ENCODE measurements at regions not wholly inside any gene's neighbourhood (a gene's known extent, or its start where the extent isn't known, plus 50 kb on each side); places are given as distances from the start of the nearest gene placed in this dataset.

DNA sequence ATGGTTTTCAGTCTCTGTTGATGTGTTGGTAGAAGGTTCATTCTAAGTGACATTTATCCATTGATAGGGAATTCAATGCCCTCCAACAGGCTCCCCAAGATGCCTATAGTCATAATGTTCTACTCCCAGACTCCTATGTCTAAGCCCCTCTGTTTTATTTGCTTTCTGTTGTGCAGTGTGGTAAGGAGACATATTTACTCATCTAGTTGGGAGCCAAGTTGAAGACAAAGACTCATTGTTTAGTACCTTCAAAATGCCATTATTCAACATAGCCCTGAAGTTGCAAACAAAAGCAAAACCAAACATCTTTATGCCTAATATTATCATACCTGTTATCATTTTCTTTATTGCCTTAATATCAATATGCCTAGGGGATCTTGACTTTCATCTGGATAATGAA, 302.1 kb downstream of the RMST start:
- H2AFZ ChIP-seq (ENCODE audit: control insufficient read depth, low read depth, low read length): no peak overlapping the region
- no peak overlapping the region for H3K27ac ChIP-seq (ENCODE audit: control insufficient read depth, insufficient read depth)
- H3K4me1 ChIP-seq (ENCODE audit: control insufficient read depth, insufficient read depth, low read length): no peaks in the 10 kb centered on the region
- ATAC-seq (no peak), FAIRE-seq (no peak), DNase-seq (ENCODE audit: low read depth, low spot score) (no peak)
- H3K4me3 ChIP-seq: no peak overlapping the region
- POLR2A ChIA-PET: no interaction called here
- SMC1A ChIA-PET (ENCODE audit: uncharacterized antibody, unreplicated experiment): no interaction called here
- intact Hi-C loops (cut with micrococcal nuclease; ENCODE audit: unreplicated experiment): no loop called here
- H3K4me2 ChIP-seq (ENCODE audit: control insufficient read depth, insufficient read depth): no peak overlapping the region
- H4K20me1 ChIP-seq (ENCODE audit: control insufficient read depth, insufficient read depth): no peaks in the 10 kb centered on the region
- H3K9ac ChIP-seq (ENCODE audit: control insufficient read depth, insufficient read depth, low read length): no peak overlapping the region
- RAD21 ChIA-PET (ENCODE audit: unreplicated experiment): no interaction called here
- CTCF ChIA-PET: no interaction called here
- no peaks in the 10 kb centered on the region for H3K27me3 ChIP-seq (replicated peaks in 1 of 2; ENCODE audit: control insufficient read depth in 2 of 2, insufficient read depth in 2 of 2, low read length in 1 of 2)
- in situ Hi-C loops (cut with MboI): no loop called here
- BruUV-seq (replicated peaks): no TSS peak
- no peaks in the 10 kb centered on the region for H3K79me2 ChIP-seq (ENCODE audit: control insufficient read depth, insufficient read depth, low read length)
- H3K9me3 ChIP-seq (replicated peaks; ENCODE audit: control insufficient read depth, insufficient read depth, low read length): no peaks in the 10 kb centered on the region
- TF ChIP-seq MYC (IDR thresholded peaks at IDR 0.05; ENCODE audit: insufficient read depth, insufficient read length, insufficient replicate concordance, low read length, severe bottlenecking) (no peak), RFX5 (IDR thresholded peaks at IDR 0.05; ENCODE audit: low read depth, low read length) (no peak), CBX5 (IDR thresholded peaks at IDR 0.05; ENCODE audit: low read depth) (no peak), ZNF217 (IDR thresholded peaks at IDR 0.05) (no peak), TBL1XR1 (IDR thresholded peaks at IDR 0.05; ENCODE audit: low read depth, low read length) (no peak), CBX3 (IDR thresholded peaks at IDR 0.05; ENCODE audit: borderline replicate concordance, low read depth) (no peak), PML (IDR thresholded peaks at IDR 0.05; ENCODE audit: low read length) (no peak), MEF2B (IDR thresholded peaks at IDR 0.05; ENCODE audit: partially characterized antibody, poor library complexity, severe bottlenecking) (no peak), FOXM1 (IDR thresholded peaks at IDR 0.05; ENCODE audit: low read depth, low read length) (no peak), BMI1 (IDR thresholded peaks at IDR 0.05; ENCODE audit: borderline replicate concordance) (no peak), SREBF1 (IDR thresholded peaks at IDR 0.05; ENCODE audit: low read length) (no peak), KAT2A (conservative IDR thresholded peaks at IDR 0.05; ENCODE audit: control insufficient read depth, low read depth, low read length) (no peak), ZNF622 (IDR thresholded peaks at IDR 0.05) (no peak)
- TF ChIP-seq, protein P1, sequence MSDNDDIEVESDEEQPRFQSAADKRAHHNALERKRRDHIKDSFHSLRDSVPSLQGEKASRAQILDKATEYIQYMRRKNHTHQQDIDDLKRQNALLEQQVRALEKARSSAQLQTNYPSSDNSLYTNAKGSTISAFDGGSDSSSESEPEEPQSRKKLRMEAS (IDR thresholded peaks at IDR 0.05; ENCODE audit: low read depth, low read length): no peak
- TF ChIP-seq, protein P2, sequence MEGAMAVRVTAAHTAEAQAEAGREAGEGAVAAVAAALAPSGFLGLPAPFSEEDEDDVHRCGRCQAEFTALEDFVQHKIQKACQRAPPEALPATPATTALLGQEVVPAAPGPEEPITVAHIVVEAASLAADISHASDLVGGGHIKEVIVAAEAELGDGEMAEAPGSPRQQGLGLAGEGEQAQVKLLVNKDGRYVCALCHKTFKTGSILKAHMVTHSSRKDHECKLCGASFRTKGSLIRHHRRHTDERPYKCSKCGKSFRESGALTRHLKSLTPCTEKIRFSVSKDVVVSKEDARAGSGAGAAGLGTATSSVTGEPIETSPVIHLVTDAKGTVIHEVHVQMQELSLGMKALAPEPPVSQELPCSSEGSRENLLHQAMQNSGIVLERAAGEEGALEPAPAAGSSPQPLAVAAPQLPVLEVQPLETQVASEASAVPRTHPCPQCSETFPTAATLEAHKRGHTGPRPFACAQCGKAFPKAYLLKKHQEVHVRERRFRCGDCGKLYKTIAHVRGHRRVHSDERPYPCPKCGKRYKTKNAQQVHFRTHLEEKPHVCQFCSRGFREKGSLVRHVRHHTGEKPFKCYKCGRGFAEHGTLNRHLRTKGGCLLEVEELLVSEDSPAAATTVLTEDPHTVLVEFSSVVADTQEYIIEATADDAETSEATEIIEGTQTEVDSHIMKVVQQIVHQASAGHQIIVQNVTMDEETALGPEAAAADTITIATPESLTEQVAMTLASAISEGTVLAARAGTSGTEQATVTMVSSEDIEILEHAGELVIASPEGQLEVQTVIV (IDR thresholded peaks at IDR 0.05; ENCODE audit: borderline replicate concordance, partially characterized antibody): no peak
- TF ChIP-seq, protein P3, sequence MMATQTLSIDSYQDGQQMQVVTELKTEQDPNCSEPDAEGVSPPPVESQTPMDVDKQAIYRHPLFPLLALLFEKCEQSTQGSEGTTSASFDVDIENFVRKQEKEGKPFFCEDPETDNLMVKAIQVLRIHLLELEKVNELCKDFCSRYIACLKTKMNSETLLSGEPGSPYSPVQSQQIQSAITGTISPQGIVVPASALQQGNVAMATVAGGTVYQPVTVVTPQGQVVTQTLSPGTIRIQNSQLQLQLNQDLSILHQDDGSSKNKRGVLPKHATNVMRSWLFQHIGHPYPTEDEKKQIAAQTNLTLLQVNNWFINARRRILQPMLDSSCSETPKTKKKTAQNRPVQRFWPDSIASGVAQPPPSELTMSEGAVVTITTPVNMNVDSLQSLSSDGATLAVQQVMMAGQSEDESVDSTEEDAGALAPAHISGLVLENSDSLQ (IDR thresholded peaks at IDR 0.05): no peak
- H3K36me3 ChIP-seq (ENCODE audit: control insufficient read depth in 2 of 2, insufficient read depth in 2 of 2, low read length in 1 of 2): no peaks in the 10 kb centered on the region
